ENCODE measurements at regions not wholly inside any gene's neighbourhood (a gene's known extent, or its start where the extent isn't known, plus 50 kb on each side); places are given as distances from the start of the nearest gene placed in this dataset.

DNA sequence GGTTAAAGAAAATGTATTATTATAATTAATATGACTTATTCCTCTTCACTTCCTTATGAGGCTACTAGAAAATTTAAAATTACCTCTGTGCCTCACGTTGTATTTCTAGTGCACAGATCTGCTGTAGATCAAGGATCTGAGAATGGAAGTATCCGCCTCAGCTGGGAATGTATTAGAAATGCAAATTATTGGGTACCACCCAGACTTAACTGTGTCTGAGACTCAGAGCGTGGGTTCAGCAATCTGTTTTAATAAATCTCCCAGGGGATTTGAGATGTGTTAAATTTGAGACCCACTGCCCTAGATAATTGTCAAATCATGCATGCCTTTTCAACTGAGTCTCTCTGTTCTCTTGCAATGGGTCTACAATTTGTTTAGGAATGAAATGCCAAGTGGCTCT lies 658.0 kb upstream of the NOX3 start:
- no peak overlapping the region for H3K27ac ChIP-seq
- H3K4me3 ChIP-seq, result no peak overlapping the region
- H3K36me3 ChIP-seq, result no peaks in the 10 kb centered on the region

DNA sequence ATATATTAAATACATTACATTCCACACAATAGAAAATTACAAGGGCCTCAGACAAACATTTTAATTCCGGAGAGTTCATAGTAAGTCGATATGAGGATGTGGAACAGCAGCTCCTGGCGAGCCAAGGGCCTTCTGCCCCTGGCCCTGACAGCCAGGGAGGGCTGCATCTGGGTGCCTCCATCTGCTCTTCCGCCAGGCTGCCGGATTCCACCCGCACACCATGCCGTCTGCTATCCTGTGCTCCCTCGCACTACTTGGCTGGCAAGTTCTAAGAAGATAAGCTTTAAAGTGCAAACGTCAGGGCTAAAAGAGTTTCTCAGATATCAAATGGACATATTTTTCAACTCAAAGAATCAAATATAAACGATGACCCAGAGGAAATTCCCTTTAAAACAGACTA lies 656.3 kb upstream of the NOX3 start:
- DNase-seq (ENCODE audit: low read depth in 1 of 2, low spot score in 2 of 2), result no peak
- Histone ChIP-seq H3K4me1 (replicated peaks) (no peaks in the 10 kb centered on the region), H3K27ac (no peak overlapping the region), H3K9me3 (replicated peaks) (no peaks in the 10 kb centered on the region; the same call in 1 of the 2 replicates), H3K4me3 (no peak overlapping the region), H3K36me3 (no peaks in the 10 kb centered on the region), H3K27me3 (replicated peaks) (no peaks in the 10 kb centered on the region)

More for the DNA sequence above, 658.0 kb upstream of the NOX3 start:
- Histone ChIP-seq H3K9me3 (replicated peaks) (0 out of 2 replicates have a peak, but pooled peaks cover 2% of the 10 kb centered on the region), H3K4me1 (replicated peaks) (no peaks in the 10 kb centered on the region), H3K27me3 (replicated peaks) (no peaks in the 10 kb centered on the region)
- no peak for DNase-seq (ENCODE audit: low read depth in 1 of 2, low spot score in 2 of 2)

- Histone ChIP-seq H3K9me3 (replicated peaks) (no peaks in the 10 kb centered on the region; the same call in 1 of the 2 replicates), H3K4me3 (no peak overlapping the region), H3K36me3 (no peaks in the 10 kb centered on the region), H3K4me1 (replicated peaks) (no peaks in the 10 kb centered on the region), H3K27me3 (replicated peaks) (no peaks in the 10 kb centered on the region), H3K27ac (no peak overlapping the region)
- no peak for DNase-seq (ENCODE audit: low read depth in 1 of 2, low spot score in 2 of 2)
Measured at GRCh38 chr6:156110249-156110648, 654.6 kb upstream of the NOX3 start.

- Histone ChIP-seq H3K36me3 (no peaks in the 10 kb centered on the region), H3K27ac (no peak overlapping the region), H3K4me1 (replicated peaks) (no peaks in the 10 kb centered on the region), H3K9me3 (replicated peaks) (no peaks in the 10 kb centered on the region; the same call in 1 of the 2 replicates), H3K4me3 (no peak overlapping the region), H3K27me3 (replicated peaks) (no peaks in the 10 kb centered on the region)
- DNase-seq (ENCODE audit: low read depth in 1 of 2, low spot score in 2 of 2), result no peak
Measured at GRCh38 chr6:156109713-156110112, 654.1 kb upstream of the NOX3 start.

GRCh38 chr6:156107624-156108101 lies 652.0 kb upstream of the NOX3 start:
- Histone ChIP-seq H3K4me1 (replicated peaks) (no peaks in the 10 kb centered on the region), H3K27ac (no peak overlapping the region), H3K36me3 (no peaks in the 10 kb centered on the region), H3K27me3 (replicated peaks) (no peaks in the 10 kb centered on the region), H3K4me3 (no peak overlapping the region), H3K9me3 (replicated peaks) (no peaks in the 10 kb centered on the region; the same call in 1 of the 2 replicates)
- DNase-seq (ENCODE audit: low read depth in 1 of 2, low spot score in 2 of 2), result no peak

DNA sequence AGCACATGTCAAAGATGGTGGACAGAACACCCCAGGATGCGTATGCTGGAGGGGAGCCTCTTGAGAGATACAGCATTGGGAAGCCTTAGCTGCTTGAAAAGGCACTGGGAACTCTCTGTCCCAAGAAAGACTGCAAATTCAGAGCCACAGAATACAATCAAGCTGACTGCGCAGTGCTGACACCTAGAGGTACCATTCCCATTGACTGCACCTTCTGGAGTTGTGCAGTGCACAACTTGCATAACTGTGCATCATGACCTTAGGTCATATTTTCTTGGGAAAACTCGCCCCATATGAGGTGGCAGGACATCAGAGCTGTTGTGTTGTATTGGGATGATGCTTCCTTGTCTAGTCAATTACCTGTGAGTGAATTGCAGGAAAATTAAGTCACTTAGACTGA lies 646.5 kb upstream of the NOX3 start:
- H3K27ac ChIP-seq, result no peak overlapping the region
- H3K9me3 ChIP-seq (replicated peaks), result no peaks in the 10 kb centered on the region; the same call in 1 of the 2 replicates
- H3K4me1 ChIP-seq (replicated peaks), result no peaks in the 10 kb centered on the region
- H3K27me3 ChIP-seq (replicated peaks), result no peaks in the 10 kb centered on the region
- no peak for DNase-seq (ENCODE audit: low read depth in 1 of 2, low spot score in 2 of 2)
- H3K4me3 ChIP-seq, result no peak overlapping the region
- H3K36me3 ChIP-seq, result no peaks in the 10 kb centered on the region

DNA sequence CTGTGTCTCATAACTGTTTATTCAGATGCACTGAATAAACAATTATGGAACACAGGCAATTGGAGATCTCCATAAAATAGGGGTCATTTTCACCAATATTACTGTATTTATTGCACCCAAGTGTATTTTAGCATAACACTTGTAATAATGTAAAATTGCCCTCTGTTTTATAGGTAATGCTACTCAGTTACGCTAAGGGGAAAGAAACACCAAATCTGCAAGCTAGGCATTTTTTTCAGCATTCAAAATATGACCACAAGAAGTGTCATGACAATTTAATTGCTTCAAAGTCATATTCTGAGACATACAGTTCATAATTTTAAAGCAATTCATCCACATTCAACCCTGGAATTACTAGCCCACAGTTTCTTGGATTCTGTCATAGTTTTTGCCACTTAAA lies 643.2 kb upstream of the NOX3 start:
- no peaks in the 10 kb centered on the region for H3K4me1 ChIP-seq (replicated peaks)
- no peaks in the 10 kb centered on the region for H3K27me3 ChIP-seq (replicated peaks)
- no peak for DNase-seq (ENCODE audit: low read depth in 1 of 2, low spot score in 2 of 2)
- H3K27ac ChIP-seq, result no peak overlapping the region
- H3K9me3 ChIP-seq (replicated peaks), result no peaks in the 10 kb centered on the region; the same call in 1 of the 2 replicates
- no peak overlapping the region for H3K4me3 ChIP-seq
- H3K36me3 ChIP-seq, result no peaks in the 10 kb centered on the region

GRCh38 chr6:156087487-156087886 lies 631.8 kb upstream of the NOX3 start:
- H3K27me3 ChIP-seq (replicated peaks), result no peaks in the 10 kb centered on the region
- H3K9me3 ChIP-seq (replicated peaks), result peaks cover 9% of the 10 kb centered on the region; the same call in 1 of the 2 replicates
- no peaks in the 10 kb centered on the region for H3K36me3 ChIP-seq
- no peak for DNase-seq (ENCODE audit: low read depth in 1 of 2, low spot score in 2 of 2)
- H3K4me3 ChIP-seq, result no peak overlapping the region
- no peak overlapping the region for H3K27ac ChIP-seq
- no peaks in the 10 kb centered on the region for H3K4me1 ChIP-seq (replicated peaks)

GRCh38 chr6:156082012-156082411 lies 626.4 kb upstream of the NOX3 start:
- Histone ChIP-seq H3K27me3 (replicated peaks) (no peaks in the 10 kb centered on the region), H3K27ac (no peak overlapping the region), H3K9me3 (replicated peaks) (no peaks in the 10 kb centered on the region), H3K4me3 (no peak overlapping the region), H3K36me3 (no peaks in the 10 kb centered on the region), H3K4me1 (replicated peaks) (no peaks in the 10 kb centered on the region)
- no peak for DNase-seq (ENCODE audit: low read depth in 1 of 2, low spot score in 2 of 2)

GRCh38 chr6:156080371-156080770 lies 624.7 kb upstream of the NOX3 start:
- Histone ChIP-seq H3K9me3 (replicated peaks) (no peaks in the 10 kb centered on the region), H3K4me1 (replicated peaks) (no peaks in the 10 kb centered on the region), H3K36me3 (no peaks in the 10 kb centered on the region), H3K27ac (no peak overlapping the region), H3K27me3 (replicated peaks) (no peaks in the 10 kb centered on the region), H3K4me3 (no peak overlapping the region)
- no peak for DNase-seq (ENCODE audit: low read depth in 1 of 2, low spot score in 2 of 2)

DNA sequence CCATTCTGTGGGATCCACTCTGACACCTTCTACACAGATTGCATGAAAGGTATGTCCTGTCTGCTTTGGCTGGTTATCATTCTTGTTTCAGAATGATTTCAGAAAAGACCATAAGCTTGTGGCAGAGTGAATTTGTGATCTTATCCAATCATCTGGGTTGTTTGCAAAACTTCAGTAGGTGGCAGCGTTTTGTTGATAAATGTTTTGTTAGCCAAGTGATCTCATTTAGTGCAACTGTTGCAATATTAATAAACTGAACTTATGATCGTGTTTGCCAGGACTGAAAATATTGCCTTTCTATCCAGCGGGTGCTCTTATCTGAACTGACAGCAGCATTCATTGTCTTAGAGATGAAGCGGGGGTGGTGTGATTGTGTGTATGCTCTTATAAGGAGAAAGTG lies 613.2 kb upstream of the NOX3 start:
- H3K4me1 ChIP-seq (replicated peaks), result no peaks in the 10 kb centered on the region
- no peaks in the 10 kb centered on the region for H3K27me3 ChIP-seq (replicated peaks)
- peaks cover 4% of the 10 kb centered on the region; the same call in 1 of the 2 replicates for H3K9me3 ChIP-seq (replicated peaks)
- DNase-seq (ENCODE audit: low read depth in 1 of 2, low spot score in 2 of 2), result no peak
- H3K36me3 ChIP-seq, result no peaks in the 10 kb centered on the region
- H3K27ac ChIP-seq, result no peak overlapping the region
- no peak overlapping the region for H3K4me3 ChIP-seq

DNA sequence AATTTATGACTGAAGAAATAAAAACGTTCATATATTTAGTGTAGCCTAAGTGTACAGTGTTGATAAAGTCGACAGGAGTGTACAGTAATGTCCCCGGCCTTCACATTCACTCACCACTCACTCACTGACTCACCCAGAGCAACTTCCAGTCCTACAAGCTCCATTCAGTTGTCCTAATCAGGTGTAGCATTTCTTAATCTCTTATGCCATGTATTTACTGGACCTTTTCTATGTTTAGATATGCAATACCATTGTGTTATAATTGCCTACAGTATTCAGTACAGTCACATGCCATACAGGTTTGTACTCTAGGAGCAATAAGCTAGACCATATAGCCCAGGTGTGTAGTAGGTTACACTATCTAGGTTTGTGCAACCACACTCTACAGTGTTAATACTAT lies 610.2 kb upstream of the NOX3 start:
- no peak overlapping the region for H3K27ac ChIP-seq
- no peak overlapping the region for H3K4me3 ChIP-seq
- H3K9me3 ChIP-seq (replicated peaks), result peaks cover 4% of the 10 kb centered on the region; the same call in 1 of the 2 replicates
- no peaks in the 10 kb centered on the region for H3K36me3 ChIP-seq
- H3K4me1 ChIP-seq (replicated peaks), result no peaks in the 10 kb centered on the region
- no peaks in the 10 kb centered on the region for H3K27me3 ChIP-seq (replicated peaks)
- no peak for DNase-seq (ENCODE audit: low read depth in 1 of 2, low spot score in 2 of 2)

GRCh38 chr6:156062091-156062563 lies 606.5 kb upstream of the NOX3 start:
- no peaks in the 10 kb centered on the region; the same call in 1 of the 2 replicates for H3K9me3 ChIP-seq (replicated peaks)
- no peaks in the 10 kb centered on the region for H3K27me3 ChIP-seq (replicated peaks)
- no peak for DNase-seq (ENCODE audit: low read depth in 1 of 2, low spot score in 2 of 2)
- H3K27ac ChIP-seq, result no peak overlapping the region
- H3K4me3 ChIP-seq, result no peak overlapping the region
- H3K4me1 ChIP-seq (replicated peaks), result no peaks in the 10 kb centered on the region
- H3K36me3 ChIP-seq, result no peaks in the 10 kb centered on the region

- DNase-seq (ENCODE audit: low read depth in 1 of 2, low spot score in 2 of 2), result no peak
- Histone ChIP-seq H3K36me3 (no peaks in the 10 kb centered on the region), H3K4me3 (no peak overlapping the region), H3K4me1 (replicated peaks) (no peaks in the 10 kb centered on the region), H3K9me3 (replicated peaks) (no peaks in the 10 kb centered on the region; the same call in 1 of the 2 replicates), H3K27ac (no peak overlapping the region), H3K27me3 (replicated peaks) (no peaks in the 10 kb centered on the region)
Measured at GRCh38 chr6:156061465-156061864, 605.8 kb upstream of the NOX3 start.

- no peak overlapping the region for H3K4me3 ChIP-seq
- no peaks in the 10 kb centered on the region; the same call in 1 of the 2 replicates for H3K9me3 ChIP-seq (replicated peaks)
- H3K36me3 ChIP-seq, result no peaks in the 10 kb centered on the region
- H3K4me1 ChIP-seq (replicated peaks), result no peaks in the 10 kb centered on the region
- DNase-seq (ENCODE audit: low read depth in 1 of 2, low spot score in 2 of 2), result no peak
- H3K27ac ChIP-seq, result no peak overlapping the region
- no peaks in the 10 kb centered on the region for H3K27me3 ChIP-seq (replicated peaks)
Measured at GRCh38 chr6:156060013-156060412, 604.4 kb upstream of the NOX3 start.

All from SJSA1 (cell line).